Osteocyte (in vitro differentiated cells): ENCODE measurements at regions not wholly inside any gene's neighbourhood (a gene's known extent, or its start where the extent isn't known, plus 50 kb on each side); places are given as distances from the start of the nearest gene placed in this dataset.
"Not testable (repeated sequence)": the region's sequence is repeated elsewhere in the genome, so short reads cannot be mapped to it uniquely, and the experiment has no call there.

Source experiments
- DNase-seq: peaks from one replicate; pipeline ENCODE4 v3.0.0; 2021; ENCODE audit warnings: mixed read lengths; ENCODE audit not compliant: unreplicated experiment; ENCODE audit errors: extremely low spot score
- H3K27ac Mint-ChIP-seq: one replicate; pipeline ENCODE4 v1.8.0; 2021; ENCODE audit warnings: mild to moderate bottlenecking, mixed read lengths; ENCODE audit not compliant: unreplicated experiment
- H3K27me3 Mint-ChIP-seq: one replicate; pipeline ENCODE4 v1.8.0; 2021; ENCODE audit warnings: mixed read lengths; ENCODE audit not compliant: unreplicated experiment
- H3K36me3 Mint-ChIP-seq: one replicate; pipeline ENCODE4 v1.8.0; 2021; ENCODE audit warnings: mixed read lengths; ENCODE audit not compliant: unreplicated experiment
- H3K4me1 Mint-ChIP-seq: one replicate; pipeline ENCODE4 v1.8.0; 2021; ENCODE audit warnings: mixed read lengths; ENCODE audit not compliant: unreplicated experiment
- H3K4me3 Mint-ChIP-seq: one replicate; pipeline ENCODE4 v1.8.0; 2021; ENCODE audit warnings: mild to moderate bottlenecking, moderate library complexity, mixed read lengths; ENCODE audit not compliant: unreplicated experiment
- H3K9me3 Mint-ChIP-seq: one replicate; pipeline ENCODE4 v1.8.0; 2021; ENCODE audit warnings: mixed read lengths; ENCODE audit not compliant: unreplicated experiment
- TF ChIP-seq, protein P1 (sequence below): fragments of 200-600 bp; sonication (generic); IDR thresholded peaks from 2 replicates; pipeline ENCODE4 v1.5.0; 2021; ENCODE audit warnings: antibody characterized with exemption, mild to moderate bottlenecking, moderate library complexity

DNA sequence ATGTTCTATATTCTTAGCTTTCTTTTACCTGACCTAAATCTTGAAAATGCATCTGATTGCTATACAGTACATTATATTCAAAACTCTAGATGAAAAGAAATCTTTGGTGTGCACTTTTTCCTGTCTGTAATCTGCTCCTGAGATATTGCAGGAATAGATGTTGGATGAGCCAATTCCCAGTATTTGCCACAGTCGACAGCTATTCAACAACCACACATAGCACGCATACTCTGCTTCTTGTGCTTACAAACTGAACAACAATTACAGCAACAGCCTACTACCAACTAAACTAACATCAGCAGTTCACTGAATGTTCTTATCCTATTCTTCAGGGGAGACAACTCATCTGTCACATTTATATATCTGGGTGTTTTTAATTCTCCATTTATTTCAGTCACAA, 573.9 kb upstream of the GRID2 start:
- TF ChIP-seq, protein P1, sequence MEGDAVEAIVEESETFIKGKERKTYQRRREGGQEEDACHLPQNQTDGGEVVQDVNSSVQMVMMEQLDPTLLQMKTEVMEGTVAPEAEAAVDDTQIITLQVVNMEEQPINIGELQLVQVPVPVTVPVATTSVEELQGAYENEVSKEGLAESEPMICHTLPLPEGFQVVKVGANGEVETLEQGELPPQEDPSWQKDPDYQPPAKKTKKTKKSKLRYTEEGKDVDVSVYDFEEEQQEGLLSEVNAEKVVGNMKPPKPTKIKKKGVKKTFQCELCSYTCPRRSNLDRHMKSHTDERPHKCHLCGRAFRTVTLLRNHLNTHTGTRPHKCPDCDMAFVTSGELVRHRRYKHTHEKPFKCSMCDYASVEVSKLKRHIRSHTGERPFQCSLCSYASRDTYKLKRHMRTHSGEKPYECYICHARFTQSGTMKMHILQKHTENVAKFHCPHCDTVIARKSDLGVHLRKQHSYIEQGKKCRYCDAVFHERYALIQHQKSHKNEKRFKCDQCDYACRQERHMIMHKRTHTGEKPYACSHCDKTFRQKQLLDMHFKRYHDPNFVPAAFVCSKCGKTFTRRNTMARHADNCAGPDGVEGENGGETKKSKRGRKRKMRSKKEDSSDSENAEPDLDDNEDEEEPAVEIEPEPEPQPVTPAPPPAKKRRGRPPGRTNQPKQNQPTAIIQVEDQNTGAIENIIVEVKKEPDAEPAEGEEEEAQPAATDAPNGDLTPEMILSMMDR, result no peak
- Mint-ChIP-seq H3K4me1 (no peaks in the 10 kb centered on the region), H3K27me3 (no peaks in the 10 kb centered on the region), H3K36me3 (no peaks in the 10 kb centered on the region), H3K27ac (no peak overlapping the region), H3K4me3 (no peak overlapping the region), H3K9me3 (no peaks in the 10 kb centered on the region)
- no peak for DNase-seq

DNA sequence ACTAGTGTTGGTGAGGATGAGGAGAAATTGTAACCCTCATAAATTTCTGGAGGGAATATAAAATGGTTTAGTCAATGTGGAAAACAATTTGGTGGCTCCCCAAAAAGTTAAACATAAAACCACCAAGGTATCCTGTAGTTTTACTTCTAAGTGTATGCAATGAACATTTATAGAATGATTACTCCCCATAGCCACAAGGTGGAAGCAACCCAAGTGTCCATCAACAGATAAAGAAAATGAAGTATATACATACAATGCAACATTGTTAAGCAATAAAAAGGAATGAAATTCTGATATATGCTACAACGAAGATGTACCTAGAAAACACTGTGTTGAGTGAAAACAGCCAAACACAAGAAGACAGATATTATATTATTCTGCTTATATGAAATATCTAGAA, 569.1 kb upstream of the GRID2 start:
- H3K27ac Mint-ChIP-seq, result no peak overlapping the region
- TF ChIP-seq, protein P1, result no peak
- no peaks in the 10 kb centered on the region for H3K27me3 Mint-ChIP-seq
- no peak for DNase-seq
- no peaks in the 10 kb centered on the region for H3K4me1 Mint-ChIP-seq
- no peak overlapping the region for H3K4me3 Mint-ChIP-seq
- H3K9me3 Mint-ChIP-seq, result no peaks in the 10 kb centered on the region
- H3K36me3 Mint-ChIP-seq, result no peaks in the 10 kb centered on the region

DNA sequence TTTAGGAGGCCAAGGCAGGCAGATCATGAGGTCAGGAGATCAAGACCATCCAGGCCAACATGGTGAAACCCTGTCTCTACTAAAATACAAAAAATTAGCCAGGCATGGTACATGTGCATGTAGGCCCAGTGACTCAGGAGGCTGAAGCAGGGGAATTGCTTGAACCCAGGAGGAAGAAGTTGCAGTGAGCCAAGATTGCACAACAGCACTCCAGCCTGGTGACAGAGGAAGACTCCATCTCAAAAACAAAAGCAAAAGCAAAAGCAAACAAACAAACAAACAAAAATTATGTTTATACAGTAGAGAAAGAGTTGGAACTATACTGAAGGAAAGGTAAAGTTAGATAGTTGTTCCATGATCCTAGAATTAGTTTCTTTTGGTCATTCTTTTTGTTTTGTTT, 564.9 kb upstream of the GRID2 start:
- not testable (repeated sequence) for DNase-seq, H3K36me3 Mint-ChIP-seq, H3K27me3 Mint-ChIP-seq, H3K27ac Mint-ChIP-seq, H3K4me1 Mint-ChIP-seq, H3K4me3 Mint-ChIP-seq, H3K9me3 Mint-ChIP-seq

DNA sequence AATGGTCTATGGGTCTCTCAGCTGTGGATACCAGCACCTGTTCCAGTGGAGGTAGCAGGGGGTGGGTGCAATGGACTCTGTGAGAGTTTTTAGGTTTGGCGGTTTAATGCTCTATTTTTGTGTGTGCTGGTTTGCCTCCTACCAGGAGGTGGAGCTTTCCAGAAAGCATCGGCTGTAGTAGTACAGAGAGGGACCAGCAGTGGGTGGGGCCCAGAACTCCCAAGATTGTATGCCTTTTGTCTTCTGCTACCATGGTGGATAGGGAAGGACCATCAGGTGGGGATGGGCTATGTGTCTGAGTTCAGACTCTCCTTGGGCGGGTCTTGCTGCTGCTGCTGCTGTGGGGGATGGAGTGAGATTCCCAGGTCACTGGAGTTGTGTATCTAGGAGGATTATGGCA, 557.2 kb upstream of the GRID2 start:
- no peaks in the 10 kb centered on the region for H3K4me1 Mint-ChIP-seq
- H3K27me3 Mint-ChIP-seq, result no peaks in the 10 kb centered on the region
- H3K9me3 Mint-ChIP-seq, result peaks cover 17% of the 10 kb centered on the region
- DNase-seq, result no peak
- TF ChIP-seq, protein P1, result no peak
- H3K27ac Mint-ChIP-seq, result no peak overlapping the region
- no peak overlapping the region for H3K4me3 Mint-ChIP-seq
- no peaks in the 10 kb centered on the region for H3K36me3 Mint-ChIP-seq

DNA sequence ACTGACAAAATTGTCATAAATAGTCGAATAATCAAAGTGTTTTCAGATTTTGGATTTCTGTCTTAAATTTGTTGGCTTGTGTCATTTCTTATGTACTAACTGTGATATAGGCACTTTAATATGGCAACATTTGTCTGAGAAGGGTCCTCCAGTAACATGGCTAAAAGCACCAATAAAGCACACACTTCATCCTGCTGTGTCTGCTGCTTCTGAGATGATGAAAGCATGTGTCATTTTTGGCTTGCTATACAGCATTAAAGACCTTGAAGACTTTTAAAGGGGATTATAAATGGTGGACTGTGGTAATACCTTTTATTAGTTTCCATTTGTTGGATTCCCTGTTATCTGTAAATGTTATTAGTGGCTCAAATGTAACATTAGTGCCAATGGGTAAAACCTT, 551.8 kb upstream of the GRID2 start:
- Mint-ChIP-seq H3K27me3 (no peaks in the 10 kb centered on the region), H3K4me1 (no peaks in the 10 kb centered on the region), H3K27ac (no peak overlapping the region), H3K9me3 (no peaks in the 10 kb centered on the region), H3K4me3 (no peak overlapping the region), H3K36me3 (no peaks in the 10 kb centered on the region)
- TF ChIP-seq, protein P1, result no peak
- no peak for DNase-seq

DNA sequence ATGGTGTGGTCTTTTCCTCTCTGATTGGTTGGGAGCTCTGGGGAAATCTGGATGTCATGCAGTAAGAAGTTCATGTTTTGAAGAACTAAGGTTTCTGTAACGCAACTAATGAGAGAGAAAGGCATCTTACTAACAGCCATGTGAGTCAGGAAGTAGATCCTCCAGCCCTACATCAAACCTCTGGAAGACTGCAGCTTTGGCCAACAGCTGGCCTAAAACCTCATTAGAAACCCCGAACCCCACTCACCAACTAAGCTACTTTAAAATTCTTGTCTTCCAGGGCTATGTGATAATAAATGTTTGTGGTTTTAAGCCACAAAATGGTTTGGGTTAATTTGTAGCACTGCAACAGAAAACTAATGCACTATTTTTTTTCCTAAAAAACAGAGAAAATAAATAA, 549.0 kb upstream of the GRID2 start:
- no peaks in the 10 kb centered on the region for H3K9me3 Mint-ChIP-seq
- H3K27ac Mint-ChIP-seq, result no peak overlapping the region
- TF ChIP-seq, protein P1, result no peak
- no peak for DNase-seq
- no peak overlapping the region for H3K4me3 Mint-ChIP-seq
- no peaks in the 10 kb centered on the region for H3K4me1 Mint-ChIP-seq
- H3K27me3 Mint-ChIP-seq, result no peaks in the 10 kb centered on the region
- no peaks in the 10 kb centered on the region for H3K36me3 Mint-ChIP-seq
